ENCODE measurements at regions not wholly inside any gene's neighbourhood (a gene's known extent, or its start where the extent isn't known, plus 50 kb on each side); places are given as distances from the start of the nearest gene placed in this dataset.
"Not testable (repeated sequence)": the region's sequence is repeated elsewhere in the genome, so short reads cannot be mapped to it uniquely, and the experiment has no call there.

DNA sequence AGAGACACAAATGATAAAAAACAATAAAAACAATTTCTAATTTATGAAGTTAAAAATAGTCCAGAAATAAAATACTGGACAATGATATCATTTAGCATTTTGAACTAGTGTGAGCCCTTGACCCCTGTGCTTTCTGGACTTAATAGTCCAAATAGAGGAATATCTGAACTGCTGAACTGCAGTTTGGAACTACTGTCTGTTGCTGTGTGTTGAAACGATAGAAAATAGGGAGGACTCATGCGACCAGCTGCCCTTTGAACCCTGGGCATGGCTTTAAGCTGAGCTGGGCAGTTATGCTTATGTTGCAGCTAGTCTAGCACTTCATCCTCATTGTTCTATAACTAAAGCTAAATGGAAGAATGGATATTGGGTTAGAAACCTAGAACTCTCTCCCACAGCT lies 99.5 kb downstream of the FMR1NB start:
- no peak overlapping the region for H3K4me3 ChIP-seq
- H3K36me3 ChIP-seq = no peaks in the 10 kb centered on the region
- H3K27me3 ChIP-seq = no peaks in the 10 kb centered on the region
- H3K9me3 ChIP-seq = no peaks in the 10 kb centered on the region
- no peak for TF ChIP-seq POLR2A (IDR thresholded peaks at IDR 0.05)
- TF ChIP-seq, protein P1, sequence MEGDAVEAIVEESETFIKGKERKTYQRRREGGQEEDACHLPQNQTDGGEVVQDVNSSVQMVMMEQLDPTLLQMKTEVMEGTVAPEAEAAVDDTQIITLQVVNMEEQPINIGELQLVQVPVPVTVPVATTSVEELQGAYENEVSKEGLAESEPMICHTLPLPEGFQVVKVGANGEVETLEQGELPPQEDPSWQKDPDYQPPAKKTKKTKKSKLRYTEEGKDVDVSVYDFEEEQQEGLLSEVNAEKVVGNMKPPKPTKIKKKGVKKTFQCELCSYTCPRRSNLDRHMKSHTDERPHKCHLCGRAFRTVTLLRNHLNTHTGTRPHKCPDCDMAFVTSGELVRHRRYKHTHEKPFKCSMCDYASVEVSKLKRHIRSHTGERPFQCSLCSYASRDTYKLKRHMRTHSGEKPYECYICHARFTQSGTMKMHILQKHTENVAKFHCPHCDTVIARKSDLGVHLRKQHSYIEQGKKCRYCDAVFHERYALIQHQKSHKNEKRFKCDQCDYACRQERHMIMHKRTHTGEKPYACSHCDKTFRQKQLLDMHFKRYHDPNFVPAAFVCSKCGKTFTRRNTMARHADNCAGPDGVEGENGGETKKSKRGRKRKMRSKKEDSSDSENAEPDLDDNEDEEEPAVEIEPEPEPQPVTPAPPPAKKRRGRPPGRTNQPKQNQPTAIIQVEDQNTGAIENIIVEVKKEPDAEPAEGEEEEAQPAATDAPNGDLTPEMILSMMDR (IDR thresholded peaks at IDR 0.05) = no peak
- H3K4me1 ChIP-seq = no peaks in the 10 kb centered on the region
- no peak for DNase-seq
- H3K27ac ChIP-seq = no peak overlapping the region

- TF ChIP-seq POLR2A (IDR thresholded peaks at IDR 0.05) = no peak
- TF ChIP-seq, protein P1 (IDR thresholded peaks at IDR 0.05) = no peak
- H3K4me3 ChIP-seq = no peak overlapping the region
- no peaks in the 10 kb centered on the region for H3K9me3 ChIP-seq
- DNase-seq = no peak
- no peaks in the 10 kb centered on the region for H3K27me3 ChIP-seq
- no peaks in the 10 kb centered on the region for H3K36me3 ChIP-seq
- no peaks in the 10 kb centered on the region for H3K4me1 ChIP-seq
- no peak overlapping the region for H3K27ac ChIP-seq
These were observed 103.5 kb downstream of the FMR1NB start for GRCh38 chrX:148084611-148085010.

- Histone ChIP-seq H3K4me1 (no peaks in the 10 kb centered on the region), H3K27me3 (no peaks in the 10 kb centered on the region), H3K27ac (no peak overlapping the region), H3K9me3 (no peaks in the 10 kb centered on the region), H3K36me3 (no peaks in the 10 kb centered on the region), H3K4me3 (no peak overlapping the region)
- no peak for DNase-seq
- no peak for TF ChIP-seq POLR2A (IDR thresholded peaks at IDR 0.05)
- TF ChIP-seq, protein P1 (IDR thresholded peaks at IDR 0.05) = no peak
These were observed 139.0 kb downstream of the FMR1NB start for GRCh38 chrX:148120151-148120550.

- no peak for DNase-seq
- H3K4me1 ChIP-seq = no peaks in the 10 kb centered on the region
- TF ChIP-seq, protein P1 (IDR thresholded peaks at IDR 0.05) = no peak
- no peak for TF ChIP-seq POLR2A (IDR thresholded peaks at IDR 0.05)
These were observed 140.0 kb downstream of the FMR1NB start for GRCh38 chrX:148120999-148121623.

GRCh38 chrX:148128872-148129505 lies 147.9 kb downstream of the FMR1NB start:
- not testable (repeated sequence) for DNase-seq, H3K36me3 ChIP-seq, H3K4me3 ChIP-seq, H3K9me3 ChIP-seq, H3K4me1 ChIP-seq, H3K27ac ChIP-seq, H3K27me3 ChIP-seq

More at GRCh38 chrX:148120999-148121623, 140.0 kb downstream of the FMR1NB start:
- Histone ChIP-seq H3K36me3 (no peaks in the 10 kb centered on the region), H3K27ac (no peak overlapping the region), H3K27me3 (no peaks in the 10 kb centered on the region), H3K9me3 (no peaks in the 10 kb centered on the region), H3K4me3 (no peak overlapping the region)

- Histone ChIP-seq H3K36me3 (no peaks in the 10 kb centered on the region), H3K27me3 (no peaks in the 10 kb centered on the region), H3K27ac (no peak overlapping the region), H3K4me3 (no peak overlapping the region), H3K9me3 (no peaks in the 10 kb centered on the region), H3K4me1 (no peaks in the 10 kb centered on the region)
- TF ChIP-seq, protein P1 (IDR thresholded peaks at IDR 0.05) = peak in 3 of 6 experiments; percentile 5 to 21 (median 8)
- TF ChIP-seq POLR2A (IDR thresholded peaks at IDR 0.05) = no peak
- no peak for DNase-seq
These were observed 152.1 kb downstream of the FMR1NB start for GRCh38 chrX:148133105-148133725.

Measured in Peyer's patch (tissue), 4 donors.